CD8-positive, alpha-beta memory T cell (primary cell): ENCODE measurements at regions not wholly inside any gene's neighbourhood (a gene's known extent, or its start where the extent isn't known, plus 50 kb on each side); places are given as distances from the start of the nearest gene placed in this dataset.
A peak's percentile ranks its signal among the peaks of the same experiment; 100 is the strongest.

ENCODE experiments used
- CTCF ChIA-PET: fragments of 350-600 bp; sonication (Branson Sonifier 250); formaldehyde crosslinking; loops from one replicate; lab custom pipeline; 2021; ENCODE audit warnings: antibody characterized with exemption; lab: Charles Lee
- POLR2A ChIA-PET: fragments of 350-600 bp; sonication (Branson Sonifier 250); formaldehyde crosslinking; loops from one replicate; lab custom pipeline; 2021; ENCODE audit warnings: antibody characterized with exemption; lab: Charles Lee
- DNase-seq, 5 donors: peaks; one replicate each; pipeline versions ENCODE4 v3.0.0 to v3.0.0-alpha.2; 2020 to 2022; ENCODE audit warnings: mixed read lengths in 1 of 5
- H3K27ac ChIP-seq: one replicate; pipeline ENCODE4 v1.7.0; 2013; ENCODE audit warnings: low read depth, mild to moderate bottlenecking, low read length, moderate library complexity
- H3K27me3 ChIP-seq: 2 replicates; pipeline ENCODE4 v1.7.0; 2013; ENCODE audit warnings: low read length, mild to moderate bottlenecking; ENCODE audit not compliant: insufficient read depth, poor library complexity, severe bottlenecking
- H3K36me3 ChIP-seq: 2 replicates; pipeline ENCODE4 v1.7.0; 2013; ENCODE audit warnings: mild to moderate bottlenecking, low read length, moderate library complexity; ENCODE audit not compliant: insufficient read depth
- H3K4me1 ChIP-seq: 2 replicates; pipeline ENCODE4 v1.7.0; 2013; ENCODE audit warnings: mild to moderate bottlenecking, low read length, moderate library complexity; ENCODE audit not compliant: insufficient read depth
- H3K4me3 ChIP-seq: 2 replicates; pipeline ENCODE4 v1.7.0; 2013; ENCODE audit warnings: mild to moderate bottlenecking, low read length
- H3K9me3 ChIP-seq: 2 replicates; pipeline ENCODE4 v1.7.0; 2013; ENCODE audit warnings: mild to moderate bottlenecking, low read length
- H3K27ac Mint-ChIP-seq, 8 donors: one replicate each; pipeline ENCODE4 v1.8.0; 2020 to 2021; ENCODE audit warnings: mixed read lengths in 8 of 8, mild to moderate bottlenecking in 6 of 8, inconsistent platforms in 3 of 8, moderate library complexity in 3 of 8
- H3K27me3 Mint-ChIP-seq, 2 donors: one replicate each; pipeline ENCODE4 v1.8.0; 2020 to 2021; ENCODE audit warnings: mixed read lengths in 2 of 2, mild to moderate bottlenecking in 1 of 2, moderate library complexity in 1 of 2
- H3K36me3 Mint-ChIP-seq, 3 donors: one replicate each; pipeline ENCODE4 v1.8.0; 2020 to 2021; ENCODE audit warnings: mixed read lengths in 3 of 3, inconsistent platforms in 1 of 3, mild to moderate bottlenecking in 1 of 3
- H3K4me1 Mint-ChIP-seq, 3 donors: one replicate each; pipeline ENCODE4 v1.8.0; 2020 to 2021; ENCODE audit warnings: mixed read lengths in 3 of 3, inconsistent platforms in 1 of 3, mild to moderate bottlenecking in 1 of 3
- H3K4me3 Mint-ChIP-seq, 7 donors: one replicate each; pipeline ENCODE4 v1.8.0; 2020 to 2021; ENCODE audit warnings: mixed read lengths in 7 of 7, mild to moderate bottlenecking in 6 of 7, moderate library complexity in 4 of 7, inconsistent platforms in 2 of 7
- H3K9me3 Mint-ChIP-seq, 5 donors: one replicate each; pipeline ENCODE4 v1.8.0; 2020 to 2022; ENCODE audit warnings: mixed read lengths in 5 of 5, mild to moderate bottlenecking in 3 of 5, moderate library complexity in 2 of 5, inconsistent platforms in 1 of 5

DNA sequence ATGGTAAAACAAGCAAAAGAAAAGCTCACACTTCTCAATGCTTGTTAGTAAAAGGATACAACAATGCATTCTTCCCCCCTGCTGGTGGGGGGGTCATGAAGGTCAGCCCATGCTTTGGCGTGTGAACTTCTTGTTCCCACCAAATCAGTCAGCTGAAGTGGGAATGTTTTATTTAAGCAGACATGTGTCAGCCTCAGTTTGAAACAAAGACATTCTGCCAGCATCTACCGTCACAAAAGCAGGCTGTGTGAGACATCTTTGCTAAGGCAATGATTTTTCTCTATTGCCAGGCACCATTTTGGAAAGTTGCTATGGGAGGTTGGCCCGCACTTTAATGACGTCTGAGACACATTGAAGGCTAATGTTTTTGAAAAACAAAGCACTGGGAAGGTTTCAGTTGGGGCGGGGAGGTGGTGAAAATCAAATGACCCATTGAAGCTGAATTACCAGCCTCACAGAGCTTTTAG, 206.6 kb downstream of the TLE3 start:
- Histone ChIP-seq H3K36me3 (no peaks in the 10 kb centered on the region), H3K27ac (no peak overlapping the region), H3K4me3 (no peak overlapping the region), H3K9me3 (no peaks in the 10 kb centered on the region), H3K27me3 (no peaks in the 10 kb centered on the region), H3K4me1 (no peaks in the 10 kb centered on the region)
- Mint-ChIP-seq H3K4me3 (no peak overlapping the region), H3K36me3 (peaks cover 0 to 4% (median 0%) of the 10 kb centered on the region in 3 donors), H3K4me1 (no peaks in the 10 kb centered on the region), H3K9me3 (peaks cover 0 to 6% (median 0%) of the 10 kb centered on the region in 5 donors), H3K27me3 (peaks cover 25 to 27% of the 10 kb centered on the region in 2 donors), H3K27ac (no peak overlapping the region)
- ChIA-PET POLR2A (no interaction called here), CTCF (no interaction called here)
- DNase-seq: no peak

- ChIA-PET POLR2A (no interaction called here), CTCF (no interaction called here)
- Histone ChIP-seq H3K4me1 (no peaks in the 10 kb centered on the region), H3K27ac (no peak overlapping the region), H3K36me3 (no peaks in the 10 kb centered on the region), H3K9me3 (no peaks in the 10 kb centered on the region), H3K27me3 (no peaks in the 10 kb centered on the region), H3K4me3 (no peak overlapping the region)
- Mint-ChIP-seq H3K9me3 (peaks cover 0 to 6% (median 0%) of the 10 kb centered on the region in 5 donors), H3K27ac (no peak overlapping the region), H3K36me3 (peaks cover 0 to 4% (median 0%) of the 10 kb centered on the region in 3 donors), H3K4me3 (no peak overlapping the region), H3K27me3 (peaks cover 22 to 24% of the 10 kb centered on the region in 2 donors), H3K4me1 (no peaks in the 10 kb centered on the region)
- no peak for DNase-seq
Observed at GRCh38 chr15:69891606-69892005, 206.1 kb downstream of the TLE3 start.

- Mint-ChIP-seq H3K4me3 (no peak overlapping the region), H3K4me1 (no peaks in the 10 kb centered on the region)
Observed at GRCh38 chr15:69892351-69892750, 205.4 kb downstream of the TLE3 start.

GRCh38 chr15:69893086-69893485, 204.6 kb downstream of the TLE3 start:
- no peak for DNase-seq
- no peak overlapping the region for H3K4me3 ChIP-seq
- no peaks in the 10 kb centered on the region for H3K4me1 Mint-ChIP-seq
- CTCF ChIA-PET: no interaction called here
- H3K9me3 Mint-ChIP-seq: peaks cover 0 to 3% (median 0%) of the 10 kb centered on the region in 5 donors
- H3K9me3 ChIP-seq: no peaks in the 10 kb centered on the region
- no peaks in the 10 kb centered on the region for H3K27me3 ChIP-seq
- no peak overlapping the region for H3K27ac ChIP-seq
- no peak overlapping the region for H3K27ac Mint-ChIP-seq
- peaks cover 23 to 29% of the 10 kb centered on the region in 2 donors for H3K27me3 Mint-ChIP-seq
- POLR2A ChIA-PET: no interaction called here
- H3K4me1 ChIP-seq: no peaks in the 10 kb centered on the region
- H3K36me3 ChIP-seq: no peaks in the 10 kb centered on the region
- H3K4me3 Mint-ChIP-seq: no peak overlapping the region
- peaks cover 0 to 4% (median 0%) of the 10 kb centered on the region in 3 donors for H3K36me3 Mint-ChIP-seq

More at GRCh38 chr15:69892351-69892750, 205.4 kb downstream of the TLE3 start:
- CTCF ChIA-PET: no interaction called here
- H3K27me3 Mint-ChIP-seq: peaks cover 21 to 24% of the 10 kb centered on the region in 2 donors
- no peak overlapping the region for H3K4me3 ChIP-seq
- H3K4me1 ChIP-seq: no peaks in the 10 kb centered on the region
- POLR2A ChIA-PET: no interaction called here
- peaks cover 0 to 4% (median 0%) of the 10 kb centered on the region in 3 donors for H3K36me3 Mint-ChIP-seq
- no peak overlapping the region for H3K27ac ChIP-seq
- H3K27ac Mint-ChIP-seq: no peak overlapping the region
- no peak for DNase-seq
- peaks cover 0 to 3% (median 0%) of the 10 kb centered on the region in 5 donors for H3K9me3 Mint-ChIP-seq
- H3K9me3 ChIP-seq: no peaks in the 10 kb centered on the region
- H3K36me3 ChIP-seq: no peaks in the 10 kb centered on the region
- no peaks in the 10 kb centered on the region for H3K27me3 ChIP-seq

GRCh38 chr15:69893863-69894262, 203.9 kb downstream of the TLE3 start:
- H3K27ac Mint-ChIP-seq: no peak overlapping the region
- Histone ChIP-seq H3K36me3 (no peaks in the 10 kb centered on the region), H3K9me3 (no peaks in the 10 kb centered on the region), H3K4me3 (no peak overlapping the region), H3K4me1 (no peaks in the 10 kb centered on the region), H3K27ac (no peak overlapping the region), H3K27me3 (no peaks in the 10 kb centered on the region)
- H3K4me1 Mint-ChIP-seq: no peaks in the 10 kb centered on the region
- H3K9me3 Mint-ChIP-seq: peaks cover 0 to 3% (median 0%) of the 10 kb centered on the region in 5 donors
- no peak overlapping the region for H3K4me3 Mint-ChIP-seq
- H3K36me3 Mint-ChIP-seq: peaks cover 0 to 4% (median 0%) of the 10 kb centered on the region in 3 donors
- POLR2A ChIA-PET: no interaction called here
- no peak for DNase-seq
- H3K27me3 Mint-ChIP-seq: peaks cover 23 to 29% of the 10 kb centered on the region in 2 donors
- CTCF ChIA-PET: interaction anchor here (1.2 to 1.4 kb wide), 2 partner anchors 20 to 27 kb away, joined by 3 read pairs; no protein-coding TSS in a partner anchor

DNA sequence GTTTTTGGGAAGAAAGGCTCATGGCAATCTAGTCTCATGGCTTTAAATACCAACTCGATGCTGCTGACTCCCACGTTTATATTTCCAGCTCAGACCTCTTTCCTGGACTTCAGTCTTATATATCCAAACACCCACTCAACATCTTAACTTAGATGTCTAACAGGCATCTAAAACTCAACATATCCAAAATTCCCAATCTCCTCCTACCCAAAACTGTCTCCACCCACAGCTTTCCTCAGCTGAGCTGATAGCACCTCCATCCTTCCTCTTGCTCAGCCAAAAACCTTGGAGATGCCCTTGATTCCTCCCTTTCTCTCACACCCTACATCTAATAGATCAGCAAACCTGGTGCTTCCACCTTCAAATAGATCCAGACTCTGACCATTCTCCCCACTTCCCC, 202.5 kb downstream of the TLE3 start:
- CTCF ChIA-PET: no interaction called here
- Mint-ChIP-seq H3K27ac (no peak overlapping the region), H3K27me3 (peaks cover 26 to 29% of the 10 kb centered on the region in 2 donors), H3K4me3 (no peak overlapping the region), H3K9me3 (peaks cover 0 to 3% (median 0%) of the 10 kb centered on the region in 5 donors), H3K36me3 (peaks cover 0 to 4% (median 0%) of the 10 kb centered on the region in 3 donors), H3K4me1 (no peaks in the 10 kb centered on the region)
- no peak overlapping the region for H3K27ac ChIP-seq
- DNase-seq: no peak
- POLR2A ChIA-PET: no interaction called here
- no peaks in the 10 kb centered on the region for H3K4me1 ChIP-seq
- no peaks in the 10 kb centered on the region for H3K27me3 ChIP-seq
- H3K9me3 ChIP-seq: no peaks in the 10 kb centered on the region
- no peak overlapping the region for H3K4me3 ChIP-seq
- H3K36me3 ChIP-seq: no peaks in the 10 kb centered on the region

GRCh38 chr15:69896606-69897005, 201.1 kb downstream of the TLE3 start:
- ChIA-PET POLR2A (no interaction called here), CTCF (interaction anchor here (0.7 kb wide), 1 partner anchor 10 kb away, joined by 3 read pairs; no protein-coding TSS in a partner anchor)
- Histone ChIP-seq H3K4me1 (no peaks in the 10 kb centered on the region), H3K4me3 (no peak overlapping the region), H3K27me3 (no peaks in the 10 kb centered on the region), H3K27ac (no peak overlapping the region), H3K36me3 (no peaks in the 10 kb centered on the region), H3K9me3 (no peaks in the 10 kb centered on the region)
- Mint-ChIP-seq H3K27me3 (peaks cover 19 to 29% of the 10 kb centered on the region in 2 donors), H3K36me3 (peaks cover 0 to 1% (median 0%) of the 10 kb centered on the region in 3 donors), H3K4me1 (no peaks in the 10 kb centered on the region), H3K27ac (no peak overlapping the region), H3K9me3 (no peaks in the 10 kb centered on the region), H3K4me3 (peak overlapping the region in 1 of 7 donors; percentile 23)
- no peak for DNase-seq

- no peaks in the 10 kb centered on the region for H3K4me1 Mint-ChIP-seq
- POLR2A ChIA-PET: no interaction called here
- H3K27me3 Mint-ChIP-seq: peaks cover 19 to 29% of the 10 kb centered on the region in 2 donors
- no peaks in the 10 kb centered on the region for H3K9me3 ChIP-seq
- no peaks in the 10 kb centered on the region for H3K36me3 Mint-ChIP-seq
- H3K4me3 Mint-ChIP-seq: no peak overlapping the region
- no peak overlapping the region for H3K27ac Mint-ChIP-seq
- H3K27ac ChIP-seq: no peak overlapping the region
- H3K36me3 ChIP-seq: no peaks in the 10 kb centered on the region
- no peaks in the 10 kb centered on the region for H3K27me3 ChIP-seq
- H3K9me3 Mint-ChIP-seq: no peaks in the 10 kb centered on the region
- no peak overlapping the region for H3K4me3 ChIP-seq
- CTCF ChIA-PET: interaction anchor here (0.7 kb wide), 1 partner anchor 11 kb away, joined by 3 read pairs; no protein-coding TSS in a partner anchor
- no peaks in the 10 kb centered on the region for H3K4me1 ChIP-seq
- DNase-seq: no peak
Observed at GRCh38 chr15:69897061-69897460, 200.7 kb downstream of the TLE3 start.
